Calu3 (cell line): ENCODE measurements at regions not wholly inside any gene's neighbourhood (a gene's known extent, or its start where the extent isn't known, plus 50 kb on each side); places are given as distances from the start of the nearest gene placed in this dataset.

Source experiments
- BruUV-seq: library from RNA; stranded (reverse); fragments of 400-500 nt; replicated peaks from 2 replicates; lab custom pipeline; 2021; lab: Mats Ljungman, UMichigan
- CTCF ChIA-PET: fragments of 300-600 bp; sonication (Branson Sonifier 250); formaldehyde crosslinking; loops from one replicate; lab custom pipeline; 2022; ENCODE audit warnings: antibody characterized with exemption; lab: Charles Lee
- DNase-seq: peaks from one replicate; pipeline ENCODE4 v3.0.0; 2022
- H3K27ac Mint-ChIP-seq: one replicate; pipeline ENCODE4 v1.8.0; 2022; ENCODE audit warnings: mixed read lengths; ENCODE audit not compliant: unreplicated experiment
- H3K27me3 Mint-ChIP-seq: one replicate; pipeline ENCODE4 v1.8.0; 2022; ENCODE audit warnings: mixed read lengths; ENCODE audit not compliant: unreplicated experiment
- H3K36me3 Mint-ChIP-seq: one replicate; pipeline ENCODE4 v1.8.0; 2022; ENCODE audit warnings: mild to moderate bottlenecking, moderate library complexity, mixed read lengths; ENCODE audit not compliant: insufficient read depth, unreplicated experiment
- H3K4me1 Mint-ChIP-seq: one replicate; pipeline ENCODE4 v1.8.0; 2022; ENCODE audit warnings: mild to moderate bottlenecking, low read depth, mixed read lengths; ENCODE audit not compliant: unreplicated experiment
- H3K4me3 Mint-ChIP-seq: one replicate; pipeline ENCODE4 v1.8.0; 2022; ENCODE audit warnings: mild to moderate bottlenecking, low read depth, moderate library complexity, mixed read lengths; ENCODE audit not compliant: unreplicated experiment
- H3K9me3 Mint-ChIP-seq: one replicate; pipeline ENCODE4 v1.8.0; 2022; ENCODE audit warnings: low read depth, mixed read lengths; ENCODE audit not compliant: unreplicated experiment
- CTCF ChIP-seq: fragments of 200-600 bp; IDR thresholded peaks from one replicate; pipeline ENCODE4 v1.8.0; 2022; ENCODE audit warnings: antibody characterized with exemption; ENCODE audit not compliant: unreplicated experiment
- intact Hi-C: fragments of 100-400 bp; cut with micrococcal nuclease; formaldehyde crosslinking; loops from one replicate; pipeline ENCODE4 v1.10.0; 2022; ENCODE audit not compliant: unreplicated experiment

- no peak for TF ChIP-seq CTCF
- peaks cover 46% of the 10 kb centered on the region for H3K4me1 Mint-ChIP-seq
Observed at GRCh38 chr14:61151251-61151650, 129.9 kb downstream of the TMEM30B start.

GRCh38 chr14:61150851-61151250 is 130.3 kb downstream of the TMEM30B start:
- Mint-ChIP-seq H3K9me3 (no peaks in the 10 kb centered on the region), H3K4me3 (no peak overlapping the region), H3K27ac (no peak overlapping the region), H3K36me3 (peaks cover 15% of the 10 kb centered on the region), H3K4me1 (peaks cover 46% of the 10 kb centered on the region), H3K27me3 (no peaks in the 10 kb centered on the region)
- CTCF ChIA-PET = no interaction called here
- no TSS peak for BruUV-seq
- DNase-seq = no peak
- TF ChIP-seq CTCF = no peak
- intact Hi-C loops = no loop called here

More at GRCh38 chr14:61151251-61151650, 129.9 kb downstream of the TMEM30B start:
- intact Hi-C loops = no loop called here
- no peak overlapping the region for H3K27ac Mint-ChIP-seq
- peaks cover 15% of the 10 kb centered on the region for H3K36me3 Mint-ChIP-seq
- no peaks in the 10 kb centered on the region for H3K9me3 Mint-ChIP-seq
- no TSS peak for BruUV-seq
- H3K27me3 Mint-ChIP-seq = no peaks in the 10 kb centered on the region
- no peak for DNase-seq
- CTCF ChIA-PET = no interaction called here
- no peak overlapping the region for H3K4me3 Mint-ChIP-seq

GRCh38 chr14:61149896-61150295 is 131.2 kb downstream of the TMEM30B start:
- H3K36me3 Mint-ChIP-seq = peaks cover 23% of the 10 kb centered on the region
- no TSS peak for BruUV-seq
- DNase-seq = no peak
- peaks cover 55% of the 10 kb centered on the region for H3K4me1 Mint-ChIP-seq
- intact Hi-C loops = loop anchor here (2.0 kb wide), 2 partner anchors 29 kb away; no protein-coding TSS in a partner anchor
- no peaks in the 10 kb centered on the region for H3K27me3 Mint-ChIP-seq
- peaks cover 2% of the 10 kb centered on the region for H3K9me3 Mint-ChIP-seq
- TF ChIP-seq CTCF = no peak
- peak overlapping the region; percentile 58 for H3K27ac Mint-ChIP-seq
- no peak overlapping the region for H3K4me3 Mint-ChIP-seq
- CTCF ChIA-PET = no interaction called here

- no peak overlapping the region for H3K4me3 Mint-ChIP-seq
- TF ChIP-seq CTCF = no peak
- intact Hi-C loops = loop anchor here (2.0 kb wide), 2 partner anchors 28 to 30 kb away; no protein-coding TSS in a partner anchor
- CTCF ChIA-PET = no interaction called here
- no peak for DNase-seq
- peaks cover 56% of the 10 kb centered on the region for H3K4me1 Mint-ChIP-seq
- H3K27ac Mint-ChIP-seq = no peak overlapping the region
- H3K9me3 Mint-ChIP-seq = peaks cover 7% of the 10 kb centered on the region
- H3K36me3 Mint-ChIP-seq = peaks cover 25% of the 10 kb centered on the region
- no peaks in the 10 kb centered on the region for H3K27me3 Mint-ChIP-seq
- no TSS peak for BruUV-seq
Observed at GRCh38 chr14:61148742-61149350, 132.3 kb downstream of the TMEM30B start.
